OCI-LY1 (cell line): ENCODE measurements at regions not wholly inside any gene's neighbourhood (a gene's known extent, or its start where the extent isn't known, plus 50 kb on each side); places are given as distances from the start of the nearest gene placed in this dataset.

Experiments used
- EZH2 ChIP-seq: fragments of 200-600 bp; sonication (generic), shearing (Covaris generic); IDR thresholded peaks from 2 replicates; pipeline ENCODE4 v1.8.0; 2017; ENCODE audit warnings: borderline replicate concordance, mixed run types, mild to moderate bottlenecking, antibody characterized with exemption, low read length, moderate library complexity, mixed read lengths
- TF ChIP-seq, protein P1 (sequence below): fragments of 200-600 bp; sonication (generic), shearing (Covaris generic); IDR thresholded peaks from 2 replicates; pipeline ENCODE4 v1.5.1; 2017; ENCODE audit warnings: mild to moderate bottlenecking, antibody characterized with exemption, low read length, moderate library complexity, mixed read lengths

DNA sequence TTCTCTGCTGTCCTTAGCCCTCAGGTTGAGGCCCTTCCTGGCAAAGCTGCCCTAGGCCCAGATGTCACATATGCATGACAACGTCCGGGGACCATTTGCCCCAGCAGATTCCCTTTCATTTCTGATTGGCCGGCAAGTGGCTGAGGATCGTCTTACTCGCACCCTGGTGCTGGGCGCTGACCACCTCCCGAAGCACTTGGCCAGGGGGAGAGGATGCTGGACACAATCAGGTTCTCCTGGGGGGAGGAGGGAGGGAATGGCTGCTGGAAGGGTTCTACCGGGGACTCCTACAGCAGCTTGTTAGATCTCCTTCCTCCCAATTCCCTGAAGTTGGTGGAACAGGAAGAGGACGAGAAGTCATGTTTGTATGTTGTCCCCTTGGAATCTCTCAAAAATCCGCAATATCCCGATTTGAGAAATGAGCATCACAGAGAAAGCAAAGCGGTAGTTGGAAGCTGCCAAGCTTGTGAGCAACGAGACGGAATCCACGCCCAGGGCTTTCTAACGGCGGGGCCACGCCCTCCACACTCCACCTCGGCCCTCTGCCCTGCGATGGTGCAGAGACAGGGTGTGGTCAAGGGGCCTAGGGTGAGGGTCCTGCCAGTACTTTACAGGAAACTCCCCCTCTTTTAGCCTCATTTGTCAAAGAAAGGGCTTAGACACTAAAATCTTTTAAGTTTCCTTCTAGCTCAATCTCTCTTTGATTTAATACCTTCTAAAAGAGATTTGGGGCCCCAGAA, 61.8 kb upstream of the YWHAQ start:
- TF ChIP-seq, protein P1, sequence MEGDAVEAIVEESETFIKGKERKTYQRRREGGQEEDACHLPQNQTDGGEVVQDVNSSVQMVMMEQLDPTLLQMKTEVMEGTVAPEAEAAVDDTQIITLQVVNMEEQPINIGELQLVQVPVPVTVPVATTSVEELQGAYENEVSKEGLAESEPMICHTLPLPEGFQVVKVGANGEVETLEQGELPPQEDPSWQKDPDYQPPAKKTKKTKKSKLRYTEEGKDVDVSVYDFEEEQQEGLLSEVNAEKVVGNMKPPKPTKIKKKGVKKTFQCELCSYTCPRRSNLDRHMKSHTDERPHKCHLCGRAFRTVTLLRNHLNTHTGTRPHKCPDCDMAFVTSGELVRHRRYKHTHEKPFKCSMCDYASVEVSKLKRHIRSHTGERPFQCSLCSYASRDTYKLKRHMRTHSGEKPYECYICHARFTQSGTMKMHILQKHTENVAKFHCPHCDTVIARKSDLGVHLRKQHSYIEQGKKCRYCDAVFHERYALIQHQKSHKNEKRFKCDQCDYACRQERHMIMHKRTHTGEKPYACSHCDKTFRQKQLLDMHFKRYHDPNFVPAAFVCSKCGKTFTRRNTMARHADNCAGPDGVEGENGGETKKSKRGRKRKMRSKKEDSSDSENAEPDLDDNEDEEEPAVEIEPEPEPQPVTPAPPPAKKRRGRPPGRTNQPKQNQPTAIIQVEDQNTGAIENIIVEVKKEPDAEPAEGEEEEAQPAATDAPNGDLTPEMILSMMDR = no peak
- TF ChIP-seq EZH2 = no peak
